ENCODE measurements at regions not wholly inside any gene's neighbourhood (a gene's known extent, or its start where the extent isn't known, plus 50 kb on each side); places are given as distances from the start of the nearest gene placed in this dataset.

DNA sequence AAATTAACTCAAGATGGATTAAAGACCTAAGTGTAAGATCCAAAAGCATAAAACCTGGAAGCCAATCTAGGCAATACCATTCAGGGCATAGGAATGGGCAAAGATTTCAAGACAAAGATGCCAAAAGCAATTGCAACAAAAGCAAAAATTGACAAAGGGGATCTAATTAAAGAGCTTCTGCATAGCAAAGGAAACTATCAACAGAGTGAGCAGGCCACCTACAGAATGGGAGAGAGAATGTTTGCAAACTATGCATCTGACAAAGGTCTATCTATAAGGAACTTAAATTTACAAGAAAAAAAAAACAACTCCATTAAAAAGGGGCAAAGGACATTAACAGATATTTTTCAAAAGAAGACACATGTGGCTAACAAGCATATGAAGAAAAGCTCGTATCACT is 171.9 kb downstream of the RAB28 start:
- ChIA-PET POLR2A (no interaction called here), CTCF (no interaction called here)
- 4% methylated on average over 1 of the region's 1 CpG for WGBS (ENCODE audit: missing lambda C conversion rate)
- ATAC-seq (no peak), DNase-seq (ENCODE audit: low read depth in 1 of 2, low spot score in 1 of 2) (no peak), FAIRE-seq (no peak)
- Histone ChIP-seq H3K27ac (no peak overlapping the region), H3K4me1 (no peaks in the 10 kb centered on the region), H3K4me2 (no peak overlapping the region), H3K4me3 (no peak overlapping the region), H3K9me3 (no peaks in the 10 kb centered on the region)
- no peak for TF ChIP-seq ZC3H11A (IDR thresholded peaks at IDR 0.05)

DNA sequence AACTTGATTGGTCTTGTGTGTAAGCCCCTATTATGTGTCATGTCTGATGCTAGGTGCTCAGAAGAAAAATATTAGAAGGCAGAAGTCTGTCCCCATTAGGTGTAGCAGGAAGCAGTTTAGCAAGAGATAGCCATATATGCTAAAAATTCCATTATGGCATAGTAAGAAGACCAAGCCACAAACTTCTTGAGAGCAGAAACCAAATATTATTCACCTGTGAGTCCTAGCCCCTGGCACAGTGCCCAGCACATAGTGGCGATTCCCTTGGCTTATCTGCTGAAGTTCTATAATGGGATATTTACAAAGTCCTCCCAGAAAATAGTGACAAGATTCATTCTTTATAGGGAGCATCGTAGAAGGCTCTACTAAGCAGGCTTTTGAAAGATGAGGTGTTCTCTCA is 174.4 kb downstream of the RAB28 start:
- no peak for FAIRE-seq

GRCh38 chr4:13306356-13306755 is 177.8 kb downstream of the RAB28 start:
- H3K9me3 ChIP-seq, result no peaks in the 10 kb centered on the region
- H3K4me1 ChIP-seq, result no peaks in the 10 kb centered on the region
- FAIRE-seq (no peak), ATAC-seq (no peak), DNase-seq (ENCODE audit: low read depth in 1 of 2, low spot score in 1 of 2) (no peak)
- 33% methylated on average over 1 of the region's 1 CpG for WGBS (ENCODE audit: missing lambda C conversion rate)
- no peak overlapping the region for H3K4me2 ChIP-seq
- H3K27ac ChIP-seq, result no peak overlapping the region
- POLR2A ChIA-PET, result no interaction called here
- H3K4me3 ChIP-seq, result no peak overlapping the region
- TF ChIP-seq, protein P1, sequence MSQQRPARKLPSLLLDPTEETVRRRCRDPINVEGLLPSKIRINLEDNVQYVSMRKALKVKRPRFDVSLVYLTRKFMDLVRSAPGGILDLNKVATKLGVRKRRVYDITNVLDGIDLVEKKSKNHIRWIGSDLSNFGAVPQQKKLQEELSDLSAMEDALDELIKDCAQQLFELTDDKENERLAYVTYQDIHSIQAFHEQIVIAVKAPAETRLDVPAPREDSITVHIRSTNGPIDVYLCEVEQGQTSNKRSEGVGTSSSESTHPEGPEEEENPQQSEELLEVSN (IDR thresholded peaks at IDR 0.05; ENCODE audit: borderline replicate concordance, low read depth), result no peak
- TF ChIP-seq, protein P2, sequence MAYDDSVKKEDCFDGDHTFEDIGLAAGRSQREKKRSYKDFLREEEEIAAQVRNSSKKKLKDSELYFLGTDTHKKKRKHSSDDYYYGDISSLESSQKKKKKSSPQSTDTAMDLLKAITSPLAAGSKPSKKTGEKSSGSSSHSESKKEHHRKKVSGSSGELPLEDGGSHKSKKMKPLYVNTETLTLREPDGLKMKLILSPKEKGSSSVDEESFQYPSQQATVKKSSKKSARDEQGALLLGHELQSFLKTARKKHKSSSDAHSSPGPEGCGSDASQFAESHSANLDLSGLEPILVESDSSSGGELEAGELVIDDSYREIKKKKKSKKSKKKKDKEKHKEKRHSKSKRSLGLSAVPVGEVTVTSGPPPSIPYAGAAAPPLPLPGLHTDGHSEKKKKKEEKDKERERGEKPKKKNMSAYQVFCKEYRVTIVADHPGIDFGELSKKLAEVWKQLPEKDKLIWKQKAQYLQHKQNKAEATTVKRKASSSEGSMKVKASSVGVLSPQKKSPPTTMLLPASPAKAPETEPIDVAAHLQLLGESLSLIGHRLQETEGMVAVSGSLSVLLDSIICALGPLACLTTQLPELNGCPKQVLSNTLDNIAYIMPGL (CRISPR knock-in tag; IDR thresholded peaks at IDR 0.05; ENCODE audit: borderline replicate concordance), result no peak
- TF ChIP-seq HDAC2 (IDR thresholded peaks at IDR 0.05), result no peak
- TF ChIP-seq, protein P3, sequence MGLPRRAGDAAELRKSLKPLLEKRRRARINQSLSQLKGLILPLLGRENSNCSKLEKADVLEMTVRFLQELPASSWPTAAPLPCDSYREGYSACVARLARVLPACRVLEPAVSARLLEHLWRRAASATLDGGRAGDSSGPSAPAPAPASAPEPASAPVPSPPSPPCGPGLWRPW (IDR thresholded peaks at IDR 0.05), result no peak
- TF ChIP-seq PHF8 (IDR thresholded peaks at IDR 0.05; ENCODE audit: borderline replicate concordance, low read depth), result no peak
- TF ChIP-seq HOXA7 (CRISPR knock-in tag; IDR thresholded peaks at IDR 0.05), result no peak
- no peak for TF ChIP-seq KDM1A (IDR thresholded peaks at IDR 0.05; ENCODE audit: low read depth)
- TF ChIP-seq ZC3H11A (IDR thresholded peaks at IDR 0.05), result no peak
- no peak for TF ChIP-seq CBX2 (IDR thresholded peaks at IDR 0.05; ENCODE audit: borderline replicate concordance, low read depth)
- TF ChIP-seq MAFK (IDR thresholded peaks at IDR 0.05; ENCODE audit: partially characterized antibody), result no peak
- TF ChIP-seq SMC3 (IDR thresholded peaks at IDR 0.05), result no peak
- TF ChIP-seq HEYL (CRISPR knock-in tag; IDR thresholded peaks at IDR 0.05), result no peak
- TF ChIP-seq MYC (IDR thresholded peaks at IDR 0.05; ENCODE audit: borderline replicate concordance, low read length), result no peak
- no peak for TF ChIP-seq EHMT2 (IDR thresholded peaks at IDR 0.05; ENCODE audit: low read depth)
- TF ChIP-seq FOSB (CRISPR knock-in tag; IDR thresholded peaks at IDR 0.05), result no peak
- TF ChIP-seq FOXS1 (CRISPR knock-in tag; IDR thresholded peaks at IDR 0.05), result no peak
- CTCF ChIA-PET, result no interaction called here

More for the DNA sequence above, 174.4 kb downstream of the RAB28 start:
- TF ChIP-seq RFX5 (IDR thresholded peaks at IDR 0.05) (no peak), HOXA7 (CRISPR knock-in tag; IDR thresholded peaks at IDR 0.05) (no peak), MAFK (IDR thresholded peaks at IDR 0.05; ENCODE audit: partially characterized antibody) (no peak), NPAS2 (CRISPR knock-in tag; IDR thresholded peaks at IDR 0.05; ENCODE audit: borderline replicate concordance) (no peak), BHLHE40 (IDR thresholded peaks at IDR 0.05; ENCODE audit: low read depth, low read length) (no peak), CEBPB (IDR thresholded peaks at IDR 0.05) (no peak), MAZ (IDR thresholded peaks at IDR 0.05; ENCODE audit: borderline replicate concordance, low read depth, low read length) (no peak)
- Histone ChIP-seq H3K4me2 (no peak overlapping the region), H3K27ac (no peak overlapping the region), H3K4me3 (no peak overlapping the region), H3K9me3 (no peaks in the 10 kb centered on the region), H3K4me1 (no peaks in the 10 kb centered on the region)
- WGBS (ENCODE audit: missing lambda C conversion rate), result 27% methylated on average over 2 of the region's 2 CpGs
- POLR2A ChIA-PET, result no interaction called here
- no peak for ATAC-seq
- CTCF ChIA-PET, result no interaction called here
- DNase-seq (ENCODE audit: low read depth in 1 of 2, low spot score in 1 of 2), result no peak
